ENCODE measurements at regions not wholly inside any gene's neighbourhood (a gene's known extent, or its start where the extent isn't known, plus 50 kb on each side); places are given as distances from the start of the nearest gene placed in this dataset.

GRCh38 chr11:45532546-45532945, 132.9 kb downstream of the CHST1 start:
- H3K27me3 ChIP-seq (ENCODE audit: control insufficient read depth in 2 of 2, insufficient read depth in 2 of 2, low read length in 2 of 2) = no peaks in the 10 kb centered on the region
- no peak overlapping the region for H3K9ac ChIP-seq (replicated peaks; ENCODE audit: extremely low read depth, insufficient read depth, low read length)
- no peaks in the 10 kb centered on the region for H3K4me1 ChIP-seq (ENCODE audit: control insufficient read depth, extremely low read depth, insufficient read depth, low read length)
- POLR2A ChIA-PET = no interaction called here
- H4K20me1 ChIP-seq (replicated peaks; ENCODE audit: control insufficient read depth, extremely low read depth, insufficient read depth, low read length) = no peaks in the 10 kb centered on the region
- BruUV-seq (replicated peaks) = no TSS peak
- no peaks in the 10 kb centered on the region for H3K9me1 ChIP-seq (replicated peaks; ENCODE audit: control insufficient read depth, extremely low read depth, insufficient read depth, low read length)
- FAIRE-seq (no peak), DNase-seq (ENCODE audit: low read depth, low spot score) (no peak)
- intact Hi-C loops (cut with micrococcal nuclease) = no loop called here
- H3K4me2 ChIP-seq (ENCODE audit: insufficient read depth, low read length) = no peak overlapping the region
- H2AFZ ChIP-seq (ENCODE audit: low read depth, low read length) = no peak overlapping the region
- no peaks in the 10 kb centered on the region for H3K79me2 ChIP-seq (ENCODE audit: control insufficient read depth, insufficient read depth, low read length)
- no peaks in the 10 kb centered on the region for H3K9me3 ChIP-seq (replicated peaks; ENCODE audit: control insufficient read depth, insufficient read depth, low read length)
- dilution Hi-C loops (cut with MboI; ENCODE audit: extremely low pct_ligation_motif_present, low sequenced_read_pairs) = no loop called here
- H3K4me3 ChIP-seq (replicated peaks in 1 of 3; ENCODE audit: insufficient read depth in 1 of 3, low read depth in 1 of 3, low read length in 3 of 3) = no peak overlapping the region
- CTCF ChIA-PET = interaction anchor here (1.2 kb wide), 1 partner anchor 239 kb away, joined by 3 read pairs; no protein-coding TSS in a partner anchor
- H3K36me3 ChIP-seq (ENCODE audit: control insufficient read depth in 2 of 2, extremely low read depth in 1 of 2, insufficient read depth in 2 of 2, low read length in 2 of 2) = no peaks in the 10 kb centered on the region
- H3K27ac ChIP-seq (ENCODE audit: insufficient read depth, low read depth, low read length) = no peak overlapping the region
- no peak for TF ChIP-seq MAX (IDR thresholded peaks at IDR 0.05; ENCODE audit: insufficient read depth, insufficient read length)
- no peak for TF ChIP-seq EZH2 (IDR thresholded peaks at IDR 0.05; ENCODE audit: borderline replicate concordance, low read depth, low read length, severe bottlenecking)
- TF ChIP-seq MYC (IDR thresholded peaks at IDR 0.05; ENCODE audit: low read depth, low read length) = no peak
- no peak for TF ChIP-seq FOS (IDR thresholded peaks at IDR 0.05; ENCODE audit: borderline replicate concordance, insufficient read depth, low read length)
- no peak for TF ChIP-seq POLR2AphosphoS5 (IDR thresholded peaks at IDR 0.05; ENCODE audit: insufficient read depth, low read depth, low read length)
- TF ChIP-seq, protein P1, sequence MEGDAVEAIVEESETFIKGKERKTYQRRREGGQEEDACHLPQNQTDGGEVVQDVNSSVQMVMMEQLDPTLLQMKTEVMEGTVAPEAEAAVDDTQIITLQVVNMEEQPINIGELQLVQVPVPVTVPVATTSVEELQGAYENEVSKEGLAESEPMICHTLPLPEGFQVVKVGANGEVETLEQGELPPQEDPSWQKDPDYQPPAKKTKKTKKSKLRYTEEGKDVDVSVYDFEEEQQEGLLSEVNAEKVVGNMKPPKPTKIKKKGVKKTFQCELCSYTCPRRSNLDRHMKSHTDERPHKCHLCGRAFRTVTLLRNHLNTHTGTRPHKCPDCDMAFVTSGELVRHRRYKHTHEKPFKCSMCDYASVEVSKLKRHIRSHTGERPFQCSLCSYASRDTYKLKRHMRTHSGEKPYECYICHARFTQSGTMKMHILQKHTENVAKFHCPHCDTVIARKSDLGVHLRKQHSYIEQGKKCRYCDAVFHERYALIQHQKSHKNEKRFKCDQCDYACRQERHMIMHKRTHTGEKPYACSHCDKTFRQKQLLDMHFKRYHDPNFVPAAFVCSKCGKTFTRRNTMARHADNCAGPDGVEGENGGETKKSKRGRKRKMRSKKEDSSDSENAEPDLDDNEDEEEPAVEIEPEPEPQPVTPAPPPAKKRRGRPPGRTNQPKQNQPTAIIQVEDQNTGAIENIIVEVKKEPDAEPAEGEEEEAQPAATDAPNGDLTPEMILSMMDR (IDR thresholded peaks at IDR 0.05; ENCODE audit: extremely low read depth in 1 of 2, insufficient read depth in 1 of 2, low read depth in 1 of 2, low read length in 2 of 2) = no peak
- no peak for TF ChIP-seq JUN (IDR thresholded peaks at IDR 0.05; ENCODE audit: borderline replicate concordance, insufficient read depth, insufficient read length, low read depth)
- TF ChIP-seq POLR2A (IDR thresholded peaks at IDR 0.05; ENCODE audit: low read depth, low read length) = no peak
- TF ChIP-seq GATA2 (IDR thresholded peaks at IDR 0.05; ENCODE audit: insufficient read depth, insufficient read length, low read depth, low read length) = no peak

Measured in endothelial cell of umbilical vein (primary cell).